HG03196 (cell line): ENCODE measurements at regions not wholly inside any gene's neighbourhood (a gene's known extent, or its start where the extent isn't known, plus 50 kb on each side); places are given as distances from the start of the nearest gene placed in this dataset.
"Not testable (repeated sequence)": the region's sequence is repeated elsewhere in the genome, so short reads cannot be mapped to it uniquely, and the experiment has no call there.

ENCODE experiments used
- ATAC-seq: cut with Tn5 transposase; IDR thresholded peaks from one replicate; pipeline ENCODE4 v1.9.1; 2021; ENCODE audit not compliant: unreplicated experiment

- ATAC-seq, result no peak
Observed at GRCh38 chr10:131038056-131038455, 273.5 kb downstream of the TCERG1L start.

GRCh38 chr10:131041031-131041430 is 270.5 kb downstream of the TCERG1L start:
- ATAC-seq, result no peak

- no peak for ATAC-seq
Observed at GRCh38 chr10:131041441-131041840, 270.1 kb downstream of the TCERG1L start.

GRCh38 chr10:131042015-131042414 is 269.5 kb downstream of the TCERG1L start:
- ATAC-seq, result not testable (repeated sequence)
